GM12878 (cell line): ENCODE measurements at regions not wholly inside any gene's neighbourhood (a gene's known extent, or its start where the extent isn't known, plus 50 kb on each side); places are given as distances from the start of the nearest gene placed in this dataset.

Source experiments
- CEBPB ChIP-seq, 2 experiments: fragments of 150-350 bp in 1 of 2; IDR thresholded peaks; 2 replicates each; pipeline ENCODE4 v1.6.1; 2012 to 2014; ENCODE audit warnings: low read depth in 2 of 2, low read length in 2 of 2, borderline replicate concordance in 1 of 2, inconsistent platforms in 1 of 2
- EP300 ChIP-seq, 2 experiments: fragments of 150-350 bp in 1 of 2; IDR thresholded peaks; 2 replicates each; pipeline ENCODE4 v1.6.1; 2011 to 2012; ENCODE audit warnings: low read depth in 2 of 2, low read length in 2 of 2, borderline replicate concordance in 1 of 2, improper control_type of control experiment in 1 of 2, inconsistent platforms in 1 of 2; ENCODE audit not compliant: control insufficient read depth in 1 of 2
- KLF5 ChIP-seq: fragments of 450-650 bp; IDR thresholded peaks from 2 replicates; pipeline ENCODE4 v1.6.1; 2014; ENCODE audit warnings: mild to moderate bottlenecking; ENCODE audit not compliant: partially characterized antibody
- NFIC ChIP-seq: IDR thresholded peaks from 2 replicates; pipeline ENCODE4 v1.6.1; 2012; ENCODE audit warnings: low read depth, mild to moderate bottlenecking, inconsistent platforms, low read length, moderate library complexity
- NRF1 ChIP-seq: conservative IDR thresholded peaks from 2 replicates; pipeline ENCODE4 v1.6.1; 2011; ENCODE audit warnings: mild to moderate bottlenecking, low read depth, low read length, improper control_type of control experiment
- POLR2A ChIP-seq: IDR thresholded peaks from 2 replicates; pipeline ENCODE4 v1.6.1; 2011; ENCODE audit warnings: low read depth, mild to moderate bottlenecking, low read length
- SMARCA5 ChIP-seq: fragments of 450-650 bp; IDR thresholded peaks from 2 replicates; pipeline ENCODE4 v1.6.1; 2017; ENCODE audit warnings: mild to moderate bottlenecking
- SREBF1 ChIP-seq: IDR thresholded peaks from 2 replicates; pipeline ENCODE4 v1.6.1; 2012; ENCODE audit warnings: mild to moderate bottlenecking, low read length
- TF ChIP-seq, protein P1 (sequence below), 3 experiments: IDR thresholded peaks in 2 of 3; conservative IDR thresholded peaks in 1 of 3; 2 replicates each; pipeline ENCODE4 v1.5.1; 2011; ENCODE audit warnings: low read depth in 3 of 3, low read length in 3 of 3, mild to moderate bottlenecking in 3 of 3, control low read depth in 2 of 3, moderate library complexity in 2 of 3, inconsistent platforms in 1 of 3, mixed read lengths in 1 of 3; ENCODE audit not compliant: control insufficient read depth in 2 of 3, insufficient read depth in 1 of 3; ENCODE audit errors: extremely low read depth in 1 of 3
- TF ChIP-seq, protein P2 (sequence below): fragments of 150-350 bp; IDR thresholded peaks from 2 replicates; pipeline ENCODE4 v1.6.1; 2016; ENCODE audit warnings: low read depth, low read length

GRCh38 chr6:163948250-163948649 lies 533.7 kb downstream of the QKI start:
- TF ChIP-seq SREBF1 (no peak), CEBPB (IDR thresholded peaks at IDR 0.05; ENCODE audit: borderline replicate concordance in 1 of 2, low read depth in 2 of 2, low read length in 2 of 2) (no peak), SMARCA5 (no peak), KLF5 (no peak), EP300 (IDR thresholded peaks at IDR 0.05; ENCODE audit: borderline replicate concordance in 1 of 2, control insufficient read depth in 1 of 2, low read depth in 2 of 2, low read length in 2 of 2) (no peak), NFIC (no peak), NRF1 (no peak), POLR2A (no peak)
- TF ChIP-seq, protein P1, sequence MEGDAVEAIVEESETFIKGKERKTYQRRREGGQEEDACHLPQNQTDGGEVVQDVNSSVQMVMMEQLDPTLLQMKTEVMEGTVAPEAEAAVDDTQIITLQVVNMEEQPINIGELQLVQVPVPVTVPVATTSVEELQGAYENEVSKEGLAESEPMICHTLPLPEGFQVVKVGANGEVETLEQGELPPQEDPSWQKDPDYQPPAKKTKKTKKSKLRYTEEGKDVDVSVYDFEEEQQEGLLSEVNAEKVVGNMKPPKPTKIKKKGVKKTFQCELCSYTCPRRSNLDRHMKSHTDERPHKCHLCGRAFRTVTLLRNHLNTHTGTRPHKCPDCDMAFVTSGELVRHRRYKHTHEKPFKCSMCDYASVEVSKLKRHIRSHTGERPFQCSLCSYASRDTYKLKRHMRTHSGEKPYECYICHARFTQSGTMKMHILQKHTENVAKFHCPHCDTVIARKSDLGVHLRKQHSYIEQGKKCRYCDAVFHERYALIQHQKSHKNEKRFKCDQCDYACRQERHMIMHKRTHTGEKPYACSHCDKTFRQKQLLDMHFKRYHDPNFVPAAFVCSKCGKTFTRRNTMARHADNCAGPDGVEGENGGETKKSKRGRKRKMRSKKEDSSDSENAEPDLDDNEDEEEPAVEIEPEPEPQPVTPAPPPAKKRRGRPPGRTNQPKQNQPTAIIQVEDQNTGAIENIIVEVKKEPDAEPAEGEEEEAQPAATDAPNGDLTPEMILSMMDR (IDR thresholded peaks at IDR 0.05 in 2 of 3, conservative IDR thresholded peaks at IDR 0.05 in 1 of 3; ENCODE audit: control insufficient read depth in 2 of 3, extremely low read depth in 1 of 3, insufficient read depth in 1 of 3, low read depth in 3 of 3, low read length in 3 of 3), result no peak
- TF ChIP-seq, protein P2, sequence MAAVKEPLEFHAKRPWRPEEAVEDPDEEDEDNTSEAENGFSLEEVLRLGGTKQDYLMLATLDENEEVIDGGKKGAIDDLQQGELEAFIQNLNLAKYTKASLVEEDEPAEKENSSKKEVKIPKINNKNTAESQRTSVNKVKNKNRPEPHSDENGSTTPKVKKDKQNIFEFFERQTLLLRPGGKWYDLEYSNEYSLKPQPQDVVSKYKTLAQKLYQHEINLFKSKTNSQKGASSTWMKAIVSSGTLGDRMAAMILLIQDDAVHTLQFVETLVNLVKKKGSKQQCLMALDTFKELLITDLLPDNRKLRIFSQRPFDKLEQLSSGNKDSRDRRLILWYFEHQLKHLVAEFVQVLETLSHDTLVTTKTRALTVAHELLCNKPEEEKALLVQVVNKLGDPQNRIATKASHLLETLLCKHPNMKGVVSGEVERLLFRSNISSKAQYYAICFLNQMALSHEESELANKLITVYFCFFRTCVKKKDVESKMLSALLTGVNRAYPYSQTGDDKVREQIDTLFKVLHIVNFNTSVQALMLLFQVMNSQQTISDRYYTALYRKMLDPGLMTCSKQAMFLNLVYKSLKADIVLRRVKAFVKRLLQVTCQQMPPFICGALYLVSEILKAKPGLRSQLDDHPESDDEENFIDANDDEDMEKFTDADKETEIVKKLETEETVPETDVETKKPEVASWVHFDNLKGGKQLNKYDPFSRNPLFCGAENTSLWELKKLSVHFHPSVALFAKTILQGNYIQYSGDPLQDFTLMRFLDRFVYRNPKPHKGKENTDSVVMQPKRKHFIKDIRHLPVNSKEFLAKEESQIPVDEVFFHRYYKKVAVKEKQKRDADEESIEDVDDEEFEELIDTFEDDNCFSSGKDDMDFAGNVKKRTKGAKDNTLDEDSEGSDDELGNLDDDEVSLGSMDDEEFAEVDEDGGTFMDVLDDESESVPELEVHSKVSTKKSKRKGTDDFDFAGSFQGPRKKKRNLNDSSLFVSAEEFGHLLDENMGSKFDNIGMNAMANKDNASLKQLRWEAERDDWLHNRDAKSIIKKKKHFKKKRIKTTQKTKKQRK, result no peak
